HG02678 (cell line): ENCODE measurements at regions not wholly inside any gene's neighbourhood (a gene's known extent, or its start where the extent isn't known, plus 50 kb on each side); places are given as distances from the start of the nearest gene placed in this dataset.

Source experiments
- ATAC-seq: cut with Tn5 transposase; IDR thresholded peaks from one replicate; pipeline ENCODE4 v1.9.1; 2021; ENCODE audit warnings: mild to moderate bottlenecking, moderate library complexity; ENCODE audit not compliant: unreplicated experiment

DNA sequence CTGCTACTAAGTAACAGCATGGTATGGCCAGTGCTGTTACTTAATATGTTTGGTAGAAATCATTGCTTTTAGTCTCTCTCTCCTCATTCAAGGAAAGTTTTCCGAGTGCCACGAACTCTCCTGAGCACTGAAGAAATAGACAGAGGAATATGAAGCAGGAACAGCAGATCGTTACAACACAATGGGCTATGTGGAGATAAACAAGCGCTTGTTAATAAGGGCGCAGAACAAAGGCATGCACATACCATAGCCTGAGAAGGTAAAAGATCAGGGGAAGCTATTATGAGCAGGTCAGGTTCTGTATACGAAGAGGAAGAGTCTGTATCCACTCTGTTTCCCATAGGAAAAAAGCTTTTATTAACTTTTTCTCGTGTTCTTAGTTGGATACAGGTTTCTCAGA, 156.2 kb upstream of the CPNE8 start:
- ATAC-seq = no peak

DNA sequence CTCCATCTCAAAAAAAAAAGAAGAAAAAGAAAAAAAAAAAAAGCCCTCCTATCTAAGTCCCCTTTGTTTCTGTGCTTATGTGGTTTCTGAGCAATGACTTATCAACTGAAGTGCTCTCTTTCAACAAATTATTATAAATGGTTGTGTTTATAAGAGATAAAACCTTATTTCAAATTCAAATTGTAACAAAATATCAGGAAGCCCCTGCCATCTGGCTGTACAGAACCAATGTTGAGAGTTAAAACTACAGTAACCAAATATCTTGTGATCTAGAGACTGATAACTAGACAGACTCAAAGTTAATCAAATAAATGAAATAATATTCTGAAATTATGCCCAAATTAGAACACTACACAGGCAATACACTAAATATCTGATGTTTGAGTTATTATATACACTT, 143.0 kb upstream of the CPNE8 start:
- no peak for ATAC-seq

DNA sequence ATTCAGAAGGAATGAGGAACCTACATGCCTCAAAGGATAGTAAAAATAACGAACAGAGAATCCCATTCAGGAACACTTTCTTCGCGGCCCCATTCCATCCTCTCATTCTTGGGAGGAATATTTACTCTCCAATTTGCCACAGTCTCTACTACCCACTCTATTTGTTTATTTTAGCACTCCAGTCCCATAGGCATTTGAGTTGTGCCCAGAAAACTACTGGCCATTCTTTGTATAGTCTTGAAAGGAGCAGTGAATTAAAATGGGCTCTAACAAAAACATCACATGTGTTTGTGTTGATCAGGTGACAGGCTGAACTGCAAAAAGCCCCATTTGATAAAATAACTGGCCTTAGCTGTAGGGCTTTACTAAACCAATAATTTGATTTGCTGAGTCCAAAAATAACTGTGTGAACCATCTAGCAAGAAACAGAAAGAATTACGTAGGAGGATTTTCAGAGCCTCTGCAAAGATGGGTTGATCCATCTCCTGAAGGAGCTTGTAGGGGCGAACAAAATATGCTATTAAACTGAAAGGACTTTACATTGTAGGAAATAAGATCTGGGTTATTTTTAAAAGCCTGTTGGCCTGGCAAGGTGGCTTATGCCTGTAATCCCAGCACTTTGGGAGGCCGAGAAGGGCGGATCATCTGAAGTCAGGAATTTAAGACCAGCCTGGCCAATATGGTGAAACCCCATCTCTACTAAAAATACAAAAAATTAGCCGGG, 142.3 kb upstream of the CPNE8 start:
- ATAC-seq = no peak

DNA sequence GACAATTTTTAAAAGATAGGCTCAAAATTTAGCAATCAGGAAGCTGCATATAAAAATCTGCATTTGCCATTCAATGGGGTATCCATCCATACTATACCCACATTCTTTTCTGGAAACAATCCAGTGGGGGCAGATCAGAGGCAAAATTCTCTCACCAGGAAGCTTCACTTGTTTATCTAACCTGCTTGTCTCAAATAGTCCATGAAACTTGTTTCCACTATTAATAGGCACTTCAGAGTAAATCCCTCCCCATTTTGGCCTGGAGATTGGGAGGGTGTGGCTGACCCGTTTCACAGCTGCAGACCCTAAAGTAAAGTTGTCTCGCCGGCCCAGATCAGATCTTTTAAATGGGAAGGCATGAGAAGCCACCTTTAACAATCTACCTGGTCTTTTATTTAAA, 139.4 kb upstream of the CPNE8 start:
- ATAC-seq = no peak

DNA sequence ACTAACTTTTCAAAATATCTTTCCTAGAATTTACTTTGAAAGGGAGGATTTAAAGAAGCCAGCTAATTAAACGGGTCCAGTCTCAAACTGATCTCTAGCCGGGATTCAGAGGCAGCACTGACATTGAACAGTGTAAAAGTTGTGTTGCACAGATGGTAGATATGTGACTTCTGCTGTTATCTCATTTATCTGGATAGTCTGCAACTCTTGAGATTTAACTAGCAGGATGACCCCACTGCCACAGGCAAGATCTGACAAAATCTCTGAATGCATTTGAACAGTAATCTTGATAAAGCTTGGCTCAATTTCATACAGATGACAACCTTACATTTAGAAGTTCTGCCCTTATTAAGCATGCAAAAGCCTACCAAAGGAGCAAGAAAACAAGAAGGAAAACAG, 138.0 kb upstream of the CPNE8 start:
- ATAC-seq = no peak

DNA sequence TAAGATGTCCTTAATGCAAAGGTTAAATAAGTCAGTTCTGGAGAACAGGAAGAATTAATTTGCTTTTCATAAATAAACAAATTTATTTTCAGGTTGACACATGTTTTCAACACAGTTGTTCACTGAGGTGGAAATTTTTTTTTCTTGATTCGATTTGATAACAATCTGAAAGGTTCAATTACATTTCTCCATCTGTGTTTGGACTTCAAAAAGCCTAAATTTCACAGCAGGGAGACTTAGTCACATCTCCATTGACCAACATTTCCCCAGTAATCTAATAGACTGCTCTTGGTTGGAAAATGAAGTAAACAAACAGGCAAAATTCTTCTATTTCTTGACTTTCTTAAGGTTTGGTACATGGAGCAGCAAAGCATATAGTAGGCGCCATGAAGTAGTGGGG, 134.9 kb upstream of the CPNE8 start:
- no peak for ATAC-seq

DNA sequence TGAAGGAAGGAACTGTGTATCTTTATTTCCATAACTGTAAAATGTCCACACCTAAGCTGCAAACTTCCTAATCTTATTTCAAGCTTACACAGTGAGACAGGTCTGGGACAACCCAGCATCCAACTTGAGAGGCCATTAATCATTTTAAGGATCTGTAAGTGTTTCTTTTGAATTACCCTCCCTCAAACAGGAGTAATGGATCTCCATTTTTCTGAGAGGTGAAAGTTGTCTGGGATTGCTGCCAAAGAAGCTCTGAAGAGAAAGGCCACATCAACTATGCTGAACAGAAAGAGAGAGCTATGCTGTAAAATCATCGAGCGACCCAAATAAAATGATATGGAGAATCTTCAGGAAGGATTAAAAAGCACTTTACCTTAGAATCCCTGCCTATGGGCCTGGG, 131.7 kb upstream of the CPNE8 start:
- ATAC-seq = no peak

DNA sequence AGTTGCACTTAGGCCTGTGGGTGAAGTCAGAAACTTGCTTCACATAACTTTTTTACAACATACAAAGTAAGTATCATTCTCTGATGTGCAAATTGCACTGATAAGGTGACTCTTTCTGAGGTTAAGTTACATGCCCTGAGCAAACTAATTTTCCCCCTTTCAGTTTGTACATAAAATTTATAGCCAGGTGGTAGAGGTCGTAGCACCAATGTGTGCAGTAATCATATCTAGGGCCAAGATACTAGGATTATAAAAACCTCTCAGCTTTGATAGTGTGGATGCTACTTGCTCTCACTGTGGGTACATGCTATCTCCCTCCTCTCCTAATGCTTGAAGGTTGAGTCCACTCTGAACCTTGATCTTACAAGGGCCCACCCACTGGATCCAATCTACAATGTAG, 130.7 kb upstream of the CPNE8 start:
- ATAC-seq = no peak

DNA sequence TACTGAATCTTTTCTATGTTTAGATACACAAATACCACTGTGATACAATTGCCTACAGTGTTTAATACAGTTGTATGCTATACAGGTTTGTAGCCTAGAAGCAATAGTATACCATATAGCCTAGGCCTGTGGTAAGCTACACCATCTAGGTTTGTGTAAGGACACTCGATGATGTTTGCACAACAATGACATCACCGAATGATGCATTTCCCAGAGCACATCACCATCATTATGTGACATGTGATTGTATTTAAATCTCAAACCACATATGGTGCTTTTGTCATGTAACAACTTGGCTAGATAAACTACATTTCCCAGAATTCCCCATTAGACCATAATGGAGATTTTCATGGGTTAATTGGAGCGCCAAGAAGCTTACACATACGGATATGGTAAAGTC, 128.4 kb upstream of the CPNE8 start:
- no peak for ATAC-seq

DNA sequence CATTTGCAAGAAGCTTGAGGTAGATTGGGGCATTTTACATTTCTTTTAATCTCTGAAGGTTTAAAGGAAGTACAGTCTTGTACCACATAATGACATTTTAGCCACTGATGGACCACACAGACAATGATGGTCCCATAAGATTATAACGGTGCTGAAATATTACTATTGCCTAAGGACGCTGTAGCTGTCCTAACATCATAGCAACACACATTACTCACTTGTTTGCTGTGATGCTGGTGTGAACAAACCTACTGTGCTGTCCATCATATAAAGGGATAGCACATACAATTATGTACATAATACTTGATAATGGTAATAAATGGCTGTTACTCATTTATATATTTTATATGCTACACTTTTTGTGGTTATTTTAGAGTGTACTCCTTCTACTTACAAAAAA, 127.1 kb upstream of the CPNE8 start:
- ATAC-seq = no peak

DNA sequence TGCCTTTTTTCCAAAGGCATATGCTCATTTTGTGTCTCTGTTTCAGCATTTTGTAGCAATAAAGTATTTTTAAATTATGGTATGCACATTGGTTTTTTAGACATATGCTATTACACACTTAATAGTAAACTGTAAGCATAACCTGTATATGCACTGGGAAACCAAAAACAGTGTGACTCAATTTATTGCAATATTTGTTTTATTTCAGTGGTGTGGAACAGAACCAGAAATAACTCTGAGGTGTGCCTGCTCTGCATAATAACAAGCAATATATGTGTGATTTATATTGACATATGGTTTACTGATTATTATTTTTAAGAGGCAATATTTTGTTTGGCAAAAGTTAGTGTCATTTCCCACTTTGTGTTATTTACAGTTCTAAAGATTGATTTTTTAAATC, 126.6 kb upstream of the CPNE8 start:
- no peak for ATAC-seq

DNA sequence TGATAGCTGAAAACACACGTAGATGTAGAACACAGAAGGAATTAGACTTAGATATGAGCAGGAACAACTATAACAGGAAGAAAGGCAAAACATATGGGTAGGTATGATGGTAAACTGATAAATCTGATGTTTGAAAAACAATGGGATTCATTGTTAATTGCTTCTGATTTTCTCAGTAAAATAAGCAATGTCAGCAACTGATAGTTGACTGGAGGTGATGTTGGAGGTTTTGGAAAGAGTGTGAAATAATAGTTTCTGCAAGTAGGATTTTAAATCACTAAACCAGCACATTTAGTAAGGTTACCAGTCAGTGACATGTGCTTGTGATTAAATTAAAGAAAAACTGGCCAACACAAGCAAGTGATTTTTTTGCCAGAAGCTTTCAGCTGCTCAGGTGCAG, 123.0 kb upstream of the CPNE8 start:
- ATAC-seq = no peak

DNA sequence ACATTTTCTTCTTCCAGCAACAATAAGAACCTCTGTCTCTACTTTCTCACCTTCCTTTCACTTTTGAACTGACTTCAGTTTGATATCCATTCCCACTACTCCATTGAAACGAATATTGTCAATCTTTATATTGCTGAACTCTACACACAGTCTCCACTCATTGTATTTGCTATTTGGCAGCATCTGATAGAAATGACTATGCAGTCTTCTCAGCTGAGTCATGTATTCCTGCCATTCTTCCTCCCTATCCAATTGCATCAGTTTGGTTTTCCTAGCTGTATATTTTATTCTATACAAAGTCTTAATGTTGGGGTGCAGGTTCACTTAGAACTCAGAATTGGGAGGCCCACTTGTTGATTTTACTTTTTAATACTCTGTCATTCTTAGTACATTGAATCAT, 107.5 kb upstream of the CPNE8 start:
- ATAC-seq = no peak

DNA sequence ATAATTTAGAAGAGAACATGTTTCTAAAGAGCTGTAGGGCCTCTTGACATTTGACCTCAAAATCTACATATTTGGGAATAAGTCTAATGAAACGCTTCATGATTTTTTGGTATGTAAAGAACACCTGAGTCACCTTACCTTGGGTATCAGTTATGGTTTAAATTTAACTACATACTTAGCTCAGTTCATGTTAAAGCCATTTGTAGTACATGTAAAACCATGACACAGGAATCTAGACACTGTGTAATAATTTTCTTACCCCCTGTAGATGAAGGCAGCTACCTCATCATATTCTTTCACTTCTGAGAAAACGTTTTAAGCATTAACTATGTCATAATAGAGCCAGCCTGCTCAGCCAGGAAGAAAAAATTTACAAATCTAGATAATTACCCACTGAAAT, 105.8 kb upstream of the CPNE8 start:
- ATAC-seq = no peak

DNA sequence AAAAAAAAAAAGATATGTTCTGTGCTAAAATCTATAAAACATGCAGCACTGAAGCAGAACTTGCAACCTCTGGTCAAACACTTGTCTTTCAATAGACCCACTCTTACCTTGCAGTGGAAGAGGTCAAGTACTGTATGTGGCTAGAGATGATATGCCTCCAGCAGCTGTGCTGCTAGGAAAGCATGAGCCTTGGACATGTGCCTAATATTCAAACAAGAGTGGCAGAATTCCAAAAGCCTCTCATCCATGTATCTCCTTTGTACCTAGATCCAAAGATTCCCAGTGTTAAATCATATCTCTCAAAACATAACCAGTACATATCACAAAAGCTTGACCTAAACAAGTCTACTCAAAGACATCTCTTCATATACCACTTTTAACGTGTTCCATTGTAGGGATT, 105.0 kb upstream of the CPNE8 start:
- no peak for ATAC-seq

DNA sequence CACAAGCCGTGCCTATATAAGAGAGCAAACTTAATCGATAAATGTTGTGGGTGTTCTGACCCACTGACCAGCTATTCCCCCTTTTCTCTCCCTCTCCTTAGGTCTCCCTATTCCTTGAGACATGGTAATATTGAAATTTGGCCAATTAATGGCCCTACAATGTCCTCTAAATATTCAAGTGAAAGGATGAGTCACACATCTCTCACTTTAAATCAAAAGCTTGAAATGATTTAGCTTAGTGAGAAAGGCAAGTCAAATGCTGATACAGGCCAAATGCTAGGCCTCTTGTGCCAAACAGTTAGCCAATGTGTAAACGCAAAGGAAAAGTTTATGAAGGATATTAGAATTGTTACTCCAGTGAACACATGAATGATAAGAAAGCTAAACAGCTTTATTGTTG, 102.2 kb upstream of the CPNE8 start:
- no peak for ATAC-seq

DNA sequence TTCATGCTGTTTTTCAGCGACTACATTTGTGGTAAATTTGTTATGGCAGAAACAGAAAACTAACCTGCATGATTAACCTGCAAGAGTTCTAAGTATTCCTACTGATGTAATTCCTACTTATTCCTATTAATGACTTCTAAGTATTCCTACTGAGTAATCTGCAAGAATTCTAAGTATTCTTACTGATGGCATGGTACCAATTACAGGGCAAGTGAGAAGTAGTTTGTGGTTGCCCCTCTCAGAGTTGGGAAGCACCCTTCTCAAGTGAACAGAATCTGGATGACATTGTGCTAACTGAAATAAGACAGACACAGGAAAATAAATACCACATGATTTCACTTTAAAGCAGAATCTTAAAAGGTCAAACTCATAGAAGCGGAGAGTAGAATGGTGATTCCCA, 100.9 kb upstream of the CPNE8 start:
- ATAC-seq = no peak

DNA sequence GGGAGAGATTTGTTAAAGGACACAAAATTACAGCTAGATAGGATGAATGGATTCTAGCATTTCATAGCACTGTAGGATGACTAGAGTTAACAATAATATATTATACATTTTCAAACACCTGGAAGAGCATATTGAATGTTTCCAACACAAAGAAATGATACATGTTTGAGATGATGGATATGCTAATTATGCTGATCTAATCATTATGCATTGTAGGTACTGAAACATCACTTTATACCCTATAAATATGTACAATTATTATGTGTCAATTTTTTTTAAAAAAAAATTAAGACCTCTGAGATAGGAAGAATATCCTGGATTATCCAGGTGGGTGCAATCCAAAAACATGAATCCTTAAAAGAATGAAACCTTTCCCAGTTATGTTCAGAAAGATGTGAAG, 100.3 kb upstream of the CPNE8 start:
- no peak for ATAC-seq

DNA sequence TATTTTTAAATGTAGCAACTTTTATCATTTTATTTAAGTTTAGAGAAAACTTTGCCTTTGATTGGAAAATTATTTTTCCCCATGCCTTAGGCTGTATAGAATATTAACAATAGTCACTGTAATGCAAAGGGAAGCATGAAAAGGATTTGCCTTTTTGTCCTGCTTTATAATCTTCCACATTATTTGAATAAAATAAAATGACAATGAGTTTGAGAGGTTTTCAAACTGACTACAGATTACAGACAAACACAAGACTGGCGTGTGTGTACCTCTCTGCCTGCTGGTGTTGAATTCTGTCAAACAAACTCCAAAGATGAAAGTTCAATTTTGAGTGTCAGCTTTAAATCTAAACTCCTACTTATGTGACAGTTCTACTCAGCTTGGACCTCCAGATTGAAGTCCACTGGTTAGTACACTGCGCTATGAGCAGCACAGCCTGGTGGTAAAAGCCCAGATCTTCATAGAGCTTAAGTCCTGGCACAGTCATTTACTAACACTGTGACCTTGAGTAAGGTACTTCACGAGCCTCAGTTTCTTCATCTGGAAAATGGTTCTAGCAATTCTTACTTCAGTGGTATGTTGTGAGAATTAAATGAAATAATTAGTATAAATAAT, 98.3 kb upstream of the CPNE8 start:
- no peak for ATAC-seq

DNA sequence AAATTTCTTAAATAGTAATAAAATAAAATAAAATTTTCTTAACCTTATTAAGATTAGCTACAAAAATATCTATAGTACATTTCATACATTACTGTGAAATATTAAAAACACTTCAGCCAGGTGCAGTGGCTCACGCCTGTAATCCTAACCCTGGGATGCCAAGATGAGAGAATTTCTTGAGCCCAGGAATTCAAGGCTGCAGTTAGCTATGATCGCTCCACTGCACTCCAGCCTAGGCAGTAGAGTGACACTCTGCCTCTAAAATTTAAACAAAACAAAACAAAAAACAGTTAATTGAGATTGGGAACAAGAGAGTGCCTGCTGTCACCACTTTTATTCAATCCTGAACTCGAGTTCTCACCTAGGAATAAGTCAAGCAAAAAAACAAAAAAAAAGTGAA, 95.0 kb upstream of the CPNE8 start:
- no peak for ATAC-seq

DNA sequence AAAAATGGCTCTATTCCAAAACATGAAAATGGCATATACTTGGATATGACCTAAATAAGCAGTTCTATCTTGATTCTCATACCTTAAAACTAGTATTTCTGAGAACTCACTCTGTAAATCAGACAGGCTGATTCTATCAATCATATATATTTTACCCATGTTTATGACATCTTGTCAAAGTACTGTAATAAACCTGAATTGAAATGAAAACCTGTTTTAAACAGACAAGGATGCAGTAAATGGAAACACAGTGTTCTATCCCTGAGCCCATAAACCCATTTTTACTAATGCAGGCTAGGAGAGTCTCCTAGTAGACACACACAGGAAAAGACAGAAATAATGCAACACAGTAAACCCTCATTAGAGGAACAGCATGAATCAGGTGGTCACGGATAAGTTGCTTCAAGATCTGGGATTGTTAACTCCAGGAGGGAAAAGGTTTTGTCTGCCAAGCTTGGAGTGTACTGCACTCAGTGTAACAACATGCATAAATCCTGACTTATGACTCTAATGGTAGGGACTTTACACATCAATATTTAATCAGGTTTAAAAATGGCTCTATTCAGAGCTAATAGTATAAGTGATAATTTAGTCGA, 93.6 kb upstream of the CPNE8 start:
- no peak for ATAC-seq

DNA sequence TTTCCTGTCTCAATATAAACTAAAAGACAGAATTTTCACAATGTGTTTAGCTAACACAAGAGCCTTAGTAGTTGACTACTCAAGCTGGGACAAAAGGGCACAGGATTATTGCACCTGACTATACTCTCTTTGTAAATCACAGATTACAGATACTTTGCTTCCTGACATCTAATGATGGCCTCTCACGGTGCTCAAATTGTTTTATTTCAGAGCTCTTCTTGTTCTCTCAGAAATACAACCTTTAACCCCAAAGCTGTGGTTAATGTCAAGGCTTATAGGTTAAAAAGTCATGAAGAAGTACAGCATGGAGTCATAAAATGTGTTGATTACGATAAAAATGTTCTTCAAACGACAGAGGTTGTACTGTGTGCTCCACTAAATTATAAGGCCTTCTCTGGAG, 89.9 kb upstream of the CPNE8 start:
- ATAC-seq = no peak

DNA sequence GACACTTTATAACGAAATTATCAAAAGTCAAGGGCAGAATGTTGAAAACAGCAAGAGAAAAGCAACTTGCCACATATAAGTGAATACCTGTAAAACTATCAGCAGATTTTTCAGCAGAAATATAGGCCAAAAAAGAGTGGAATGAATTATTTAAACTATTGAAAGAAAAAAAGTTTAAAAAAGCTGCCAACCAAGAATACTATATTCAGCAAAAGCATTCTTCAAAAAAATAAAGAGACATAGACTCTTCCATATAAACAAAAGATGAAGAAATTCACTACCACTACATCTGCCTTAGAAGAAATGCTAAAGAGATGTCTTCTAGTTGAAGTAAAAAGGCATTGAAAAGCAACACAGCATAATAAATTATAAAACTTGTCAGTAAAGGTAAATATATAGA, 80.6 kb upstream of the CPNE8 start:
- no peak for ATAC-seq
